Mammary epithelial cell (primary cell): ENCODE measurements at regions not wholly inside any gene's neighbourhood (a gene's known extent, or its start where the extent isn't known, plus 50 kb on each side); places are given as distances from the start of the nearest gene placed in this dataset.
"Not testable (repeated sequence)": the region's sequence is repeated elsewhere in the genome, so short reads cannot be mapped to it uniquely, and the experiment has no call there.

Source experiments
- CTCF ChIP-seq, 2 donors: IDR thresholded peaks in 1 of 2; conservative IDR thresholded peaks in 1 of 2; 2 replicates each; pipeline ENCODE4 v1.5.1; 2011 to 2012; ENCODE audit warnings: inconsistent platforms in 2 of 2, low read length in 2 of 2, mild to moderate bottlenecking in 2 of 2, control low read depth in 1 of 2, low read depth in 1 of 2; ENCODE audit not compliant: insufficient read depth in 1 of 2; ENCODE audit errors: extremely low read depth in 1 of 2
- EZH2 ChIP-seq: IDR thresholded peaks from 2 replicates; pipeline ENCODE4 v1.6.1; 2012; ENCODE audit warnings: low read length, inconsistent platforms, borderline replicate concordance

- not testable (repeated sequence) for TF ChIP-seq CTCF (conservative IDR thresholded peaks at IDR 0.05 in 1 of 2, IDR thresholded peaks at IDR 0.05 in 1 of 2; ENCODE audit: extremely low read depth in 1 of 2, insufficient read depth in 1 of 2, low read depth in 1 of 2, low read length in 2 of 2); EZH2
Observed at GRCh38 chrX:451750-452149, 65.0 kb upstream of the PPP2R3B start.
